Testis (tissue), 2 donors: ENCODE measurements at regions not wholly inside any gene's neighbourhood (a gene's known extent, or its start where the extent isn't known, plus 50 kb on each side); places are given as distances from the start of the nearest gene placed in this dataset.

Experiments used
- POLR2A ChIP-seq: fragments of 450-650 bp; IDR thresholded peaks from one replicate; pipeline ENCODE4 v1.6.1; 2017; ENCODE audit warnings: antibody characterized with exemption, mild to moderate bottlenecking, moderate library complexity
- TF ChIP-seq, protein P1 (sequence below), 3 experiments: fragments of 450-650 bp in 2 of 3; fragments of 200-600 bp in 1 of 3; sonication (generic) in 1 of 3; IDR thresholded peaks; one replicate each; pipeline ENCODE4 v1.5.1; 2016 to 2019; ENCODE audit warnings: antibody characterized with exemption in 3 of 3, mild to moderate bottlenecking in 2 of 3, moderate library complexity in 1 of 3

DNA sequence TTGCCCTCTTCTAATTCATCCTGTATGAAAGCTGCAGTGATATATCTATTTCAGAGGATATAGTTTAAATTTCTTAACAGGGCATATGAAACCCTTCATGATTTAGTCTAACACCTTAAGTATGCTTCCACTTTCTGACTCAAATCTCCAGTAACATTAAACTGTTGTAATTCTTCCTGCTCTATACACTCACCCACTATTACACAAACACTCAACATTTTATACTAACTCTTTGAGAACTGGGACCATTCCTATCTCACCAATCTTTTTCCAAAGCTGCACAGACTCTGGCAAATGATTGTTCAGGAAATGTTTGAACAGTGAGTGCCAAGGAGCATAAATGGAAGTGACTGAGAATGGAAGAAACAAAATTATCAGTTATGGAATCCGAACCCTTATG is 560.4 kb upstream of the DPPA4 start:
- TF ChIP-seq POLR2A: no peak
- TF ChIP-seq, protein P1, sequence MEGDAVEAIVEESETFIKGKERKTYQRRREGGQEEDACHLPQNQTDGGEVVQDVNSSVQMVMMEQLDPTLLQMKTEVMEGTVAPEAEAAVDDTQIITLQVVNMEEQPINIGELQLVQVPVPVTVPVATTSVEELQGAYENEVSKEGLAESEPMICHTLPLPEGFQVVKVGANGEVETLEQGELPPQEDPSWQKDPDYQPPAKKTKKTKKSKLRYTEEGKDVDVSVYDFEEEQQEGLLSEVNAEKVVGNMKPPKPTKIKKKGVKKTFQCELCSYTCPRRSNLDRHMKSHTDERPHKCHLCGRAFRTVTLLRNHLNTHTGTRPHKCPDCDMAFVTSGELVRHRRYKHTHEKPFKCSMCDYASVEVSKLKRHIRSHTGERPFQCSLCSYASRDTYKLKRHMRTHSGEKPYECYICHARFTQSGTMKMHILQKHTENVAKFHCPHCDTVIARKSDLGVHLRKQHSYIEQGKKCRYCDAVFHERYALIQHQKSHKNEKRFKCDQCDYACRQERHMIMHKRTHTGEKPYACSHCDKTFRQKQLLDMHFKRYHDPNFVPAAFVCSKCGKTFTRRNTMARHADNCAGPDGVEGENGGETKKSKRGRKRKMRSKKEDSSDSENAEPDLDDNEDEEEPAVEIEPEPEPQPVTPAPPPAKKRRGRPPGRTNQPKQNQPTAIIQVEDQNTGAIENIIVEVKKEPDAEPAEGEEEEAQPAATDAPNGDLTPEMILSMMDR (IDR thresholded peaks at IDR 0.05): no peak
